Left cardiac atrium (tissue), 4 donors: ENCODE measurements at regions not wholly inside any gene's neighbourhood (a gene's known extent, or its start where the extent isn't known, plus 50 kb on each side); places are given as distances from the start of the nearest gene placed in this dataset.
A peak's percentile ranks its signal among the peaks of the same experiment; 100 is the strongest.
"Not testable (repeated sequence)": the region's sequence is repeated elsewhere in the genome, so short reads cannot be mapped to it uniquely, and the experiment has no call there.

Source experiments
- ATAC-seq, 2 donors: fragments of 200-7000 bp; cut with Tn5 transposase; one replicate each; pipeline ENCODE4 v1.9.1; 2020; ENCODE audit warnings: mild to moderate bottlenecking in 2 of 2, moderate library complexity in 2 of 2
- DNase-seq: peaks from one replicate; pipeline ENCODE4 v3.0.0-alpha.2; 2020
- intact Hi-C, 2 donors: fragments of 100-400 bp; cut with DNase I; formaldehyde crosslinking; loops; one replicate each; pipeline versions ENCODE4 v1.14.1 to v1.15.1; 2022 to 2023
- donor health status: DM: no; HTN: yes; CAD: no.
- donor health status: DM: no; HTN: yes; CAD: no; lungs with severe emphysema.
- donor health status: DM: yes; HTN: yes; CAD: no.
- donor health status: Dilated cardiomyopathy.

DNA sequence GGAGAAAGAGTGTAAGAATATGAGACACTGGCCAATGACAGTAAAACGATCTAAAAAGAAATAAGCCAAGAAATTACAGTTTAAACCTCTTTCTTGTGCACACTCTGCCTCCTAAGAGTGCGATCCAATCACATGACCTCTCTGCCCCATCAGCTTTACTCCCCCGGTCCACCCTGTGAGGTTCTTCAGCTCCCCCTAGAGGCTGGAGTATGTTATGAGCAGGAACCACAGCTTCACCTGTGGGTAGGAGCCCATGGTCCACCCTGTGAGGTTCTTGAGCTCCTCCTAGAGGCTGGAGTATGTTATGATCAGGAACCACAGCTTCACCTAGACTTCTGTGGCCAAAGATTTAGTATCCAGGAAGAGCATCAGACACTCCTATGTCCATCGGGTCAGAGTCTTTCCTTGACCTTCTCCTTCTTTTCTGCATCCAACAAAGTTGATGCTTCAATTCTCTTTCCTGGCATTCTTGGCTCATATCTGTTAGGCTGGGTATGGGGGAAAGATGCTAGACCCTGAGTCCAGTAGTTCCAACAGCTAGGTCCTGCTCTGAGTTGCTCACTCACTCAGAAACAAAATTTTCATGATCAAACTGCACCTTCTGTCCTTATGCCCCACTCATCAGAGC is 164.0 kb downstream of the MINAR1 start:
- DNase-seq (peak; percentile 29), ATAC-seq (peak; percentile 77 to 82)
- intact Hi-C loops = loop anchor here in 1 of 2 donors (10.0 kb wide), 1 partner anchor 211 kb away; no protein-coding TSS in a partner anchor

DNA sequence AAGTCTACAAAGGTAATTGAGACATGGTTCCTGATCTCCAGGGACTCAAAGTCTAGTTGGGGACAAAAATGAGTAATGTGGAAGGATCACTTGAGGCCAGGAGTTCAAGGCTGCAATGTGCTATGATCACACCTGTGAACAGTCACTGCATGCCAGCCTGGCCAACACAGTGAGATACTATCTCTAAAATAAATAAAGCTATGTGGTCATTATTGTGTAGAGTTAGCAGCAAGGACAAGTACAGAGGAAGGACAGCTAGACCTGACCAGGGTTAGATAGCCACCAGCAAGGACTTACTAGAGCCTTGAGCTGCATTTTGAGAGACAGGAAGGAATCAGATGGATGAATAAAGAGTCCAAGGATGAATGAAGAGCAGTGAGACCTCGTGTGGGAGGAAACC is 166.5 kb downstream of the MINAR1 start:
- ATAC-seq (no peak), DNase-seq (no peak)
- intact Hi-C loops = loop anchor here in 1 of 2 donors (10.0 kb wide), 1 partner anchor 214 kb away; no protein-coding TSS in a partner anchor

DNA sequence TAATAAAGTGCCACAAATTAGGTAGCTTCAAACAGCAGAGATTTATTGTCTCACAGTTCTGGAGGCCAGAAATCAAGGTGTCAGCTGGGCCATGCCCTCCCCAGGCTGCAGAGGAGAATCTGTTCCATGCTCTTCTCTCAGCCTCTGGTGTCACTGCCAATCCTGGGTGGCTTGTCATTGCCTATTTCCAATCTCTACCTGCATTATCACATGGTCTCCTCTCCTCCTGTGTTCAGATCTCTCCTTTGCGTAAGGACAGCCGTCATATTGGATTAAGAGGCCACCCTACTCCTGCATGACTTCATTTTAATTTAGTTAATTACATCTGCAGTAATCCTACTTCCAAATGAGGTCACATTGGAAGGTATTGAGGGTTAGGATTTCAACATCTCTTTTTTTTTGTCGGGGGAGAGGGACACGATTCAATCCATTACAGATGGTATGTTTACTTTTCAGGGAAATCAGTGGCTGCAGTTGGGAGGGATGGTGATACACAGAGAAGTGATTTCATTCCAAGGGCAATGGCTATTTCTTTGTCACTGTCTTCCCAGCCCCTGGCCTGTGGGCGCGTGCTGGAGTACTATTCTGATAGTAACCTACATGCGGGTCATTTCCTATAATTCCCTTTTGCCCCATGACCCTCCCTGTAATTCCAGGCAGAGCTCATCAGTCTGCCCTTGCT is 169.4 kb downstream of the MINAR1 start:
- no peak for ATAC-seq
- intact Hi-C loops = no loop called here
- DNase-seq = no peak

DNA sequence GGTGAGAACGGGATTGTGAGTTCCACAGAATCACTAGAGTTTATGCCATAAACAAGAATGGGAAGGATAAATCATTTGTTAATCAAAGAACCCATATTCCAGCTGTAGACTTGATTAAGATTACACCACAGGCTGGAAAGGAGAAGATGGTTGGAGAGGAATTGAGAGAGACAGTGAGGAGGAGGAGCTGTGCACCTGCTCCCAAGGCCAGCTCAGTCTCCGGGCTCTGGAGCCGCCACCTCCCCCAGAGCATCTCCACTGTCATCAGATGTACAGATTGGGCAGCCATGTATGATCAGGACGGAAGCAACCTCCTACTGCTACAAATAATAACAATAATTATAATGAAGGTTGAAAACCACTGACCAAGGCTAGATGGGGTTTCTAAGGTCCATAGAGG is 170.0 kb downstream of the MINAR1 start:
- no peak for ATAC-seq
- no peak for DNase-seq
- intact Hi-C loops = no loop called here

DNA sequence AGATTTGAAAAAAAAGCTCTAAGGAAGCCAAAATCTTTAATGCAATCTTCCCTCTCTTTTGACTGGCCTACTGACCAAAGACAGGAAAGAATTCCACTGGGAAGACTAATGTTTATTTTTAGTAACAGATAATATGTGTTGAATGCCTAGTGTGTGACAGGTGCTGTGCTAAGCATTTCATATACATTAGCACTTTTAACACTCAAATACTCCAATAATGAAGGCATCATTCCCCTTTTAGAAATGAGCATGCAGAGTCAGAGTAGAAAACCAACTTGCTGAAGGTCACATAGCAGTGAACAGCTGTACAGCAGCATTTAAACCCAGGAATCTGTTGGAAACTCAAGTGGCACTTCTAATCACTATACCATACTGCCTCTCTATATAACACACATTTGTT is 170.6 kb downstream of the MINAR1 start:
- intact Hi-C loops = no loop called here
- no peak for DNase-seq
- ATAC-seq = no peak

DNA sequence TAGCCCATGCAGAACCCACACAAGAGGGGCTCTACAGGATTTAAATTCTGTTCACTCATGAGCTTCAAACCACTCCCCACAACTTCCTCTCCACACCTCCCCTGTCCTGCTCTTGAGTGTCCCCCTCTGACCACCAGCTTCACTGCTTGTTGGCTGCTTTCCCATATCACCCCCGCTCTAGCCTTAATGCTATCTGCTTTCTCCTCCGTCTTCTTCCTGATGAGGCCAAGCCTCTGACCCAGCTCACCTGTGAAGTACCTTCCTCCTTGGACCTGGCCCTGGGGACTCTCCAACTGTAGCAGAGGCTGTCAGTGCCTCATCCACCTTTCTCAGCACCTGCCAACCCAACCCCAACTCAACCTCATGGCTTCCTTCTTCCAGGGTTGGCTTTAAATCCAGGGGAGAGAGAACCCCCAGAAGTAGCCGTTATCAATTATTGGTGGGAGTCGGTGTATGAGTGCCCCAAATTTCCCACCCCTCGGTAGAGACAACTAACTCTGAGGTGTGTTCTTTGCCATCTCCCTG is 174.8 kb downstream of the MINAR1 start:
- intact Hi-C loops = no loop called here
- DNase-seq (no peak), ATAC-seq (no peak)

DNA sequence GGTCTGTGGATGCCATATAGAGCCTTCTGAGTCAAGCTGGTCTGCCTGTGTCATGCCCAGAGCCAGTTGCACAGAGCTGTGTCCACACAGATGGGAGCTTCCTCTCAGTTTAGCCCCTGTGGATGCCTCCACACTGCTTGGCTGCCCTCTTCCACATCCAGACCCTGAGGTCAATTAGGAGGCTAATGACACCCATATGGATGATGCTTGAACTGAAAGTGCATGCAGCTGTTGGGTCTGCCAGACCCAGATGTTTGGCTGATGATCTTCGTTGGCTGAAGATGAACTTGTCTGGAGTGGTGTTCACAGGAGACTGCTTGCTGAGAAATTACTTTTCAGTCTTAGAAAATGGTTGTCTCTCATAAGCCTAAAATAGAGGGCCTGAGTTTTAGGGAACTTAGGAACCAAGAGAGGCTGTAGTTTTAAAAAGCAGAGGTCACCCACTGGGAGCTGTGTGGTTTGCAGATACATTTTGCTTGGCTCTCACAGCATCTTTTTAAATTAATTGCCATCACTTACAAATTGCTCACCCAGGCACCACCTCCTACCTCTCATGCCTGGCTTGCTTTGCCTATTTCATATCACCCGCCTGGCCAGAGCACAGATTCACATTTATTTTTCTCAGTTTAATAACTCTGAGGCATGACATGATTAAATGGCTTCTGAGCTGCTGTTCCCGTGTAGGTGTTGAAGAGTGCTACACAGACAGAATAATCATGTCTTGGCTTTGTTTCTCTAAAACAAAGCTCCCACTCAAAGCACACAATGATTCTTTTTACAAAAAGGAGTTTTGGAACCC is 176.1 kb downstream of the MINAR1 start:
- intact Hi-C loops = no loop called here
- DNase-seq (no peak), ATAC-seq (no peak)

DNA sequence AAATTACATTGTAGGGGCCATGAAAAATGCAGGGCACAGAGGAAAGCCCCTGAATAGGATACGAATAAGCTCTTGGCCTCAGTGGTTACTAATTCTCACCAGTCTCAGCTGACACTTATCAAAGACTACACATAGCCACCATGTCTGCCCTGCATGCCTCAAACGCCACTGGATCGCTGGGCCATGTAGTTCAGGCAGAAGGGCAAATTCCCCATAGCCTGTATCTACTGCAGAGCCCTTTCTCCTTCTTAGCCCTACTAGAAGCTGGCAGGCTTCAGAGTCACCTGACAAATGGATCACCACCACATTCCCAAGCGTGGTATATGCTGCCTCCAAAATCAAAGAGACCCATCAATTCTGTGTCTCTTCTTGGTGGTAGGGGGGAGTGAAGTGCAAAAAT is 177.4 kb downstream of the MINAR1 start:
- ATAC-seq (no peak), DNase-seq (no peak)
- intact Hi-C loops = no loop called here

DNA sequence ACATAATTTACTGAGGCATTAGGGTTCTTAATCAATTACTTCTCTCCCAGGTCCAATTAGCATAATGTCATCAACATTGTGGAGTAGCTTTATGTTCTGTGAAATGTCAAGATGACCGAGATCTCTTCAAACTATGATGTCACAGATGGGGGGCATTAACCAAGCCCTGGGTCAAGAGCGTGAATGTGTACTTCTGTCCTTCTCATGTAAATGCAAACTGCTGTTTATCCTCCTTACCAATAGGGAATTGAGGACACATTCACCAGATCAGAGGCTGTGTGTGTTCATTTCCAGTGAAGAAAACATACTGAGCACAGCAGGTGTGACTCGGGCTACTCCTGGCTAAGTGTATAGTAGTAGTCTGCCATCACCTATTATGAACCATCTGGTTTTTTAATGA is 177.9 kb downstream of the MINAR1 start:
- intact Hi-C loops = no loop called here
- ATAC-seq (no peak), DNase-seq (no peak)

DNA sequence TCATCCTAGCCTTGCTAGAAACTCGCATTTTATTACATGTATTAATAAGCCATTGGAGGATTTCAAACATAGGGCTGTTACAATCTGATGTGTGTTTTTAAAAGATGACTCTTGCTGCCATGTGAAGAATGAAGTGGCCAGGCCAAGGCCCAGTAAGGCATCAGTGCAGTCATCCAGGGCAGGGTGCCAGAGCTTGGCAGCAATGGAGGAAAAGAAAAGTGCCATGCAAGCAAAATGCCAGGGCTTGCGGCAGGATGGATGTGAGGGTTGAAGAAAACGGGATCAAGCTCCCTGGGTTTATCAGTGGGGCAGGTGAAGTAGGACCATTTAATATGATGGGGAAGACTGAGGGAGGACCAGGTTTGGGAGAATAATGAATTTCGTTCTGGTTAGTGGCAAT is 183.6 kb downstream of the MINAR1 start:
- intact Hi-C loops = no loop called here
- DNase-seq (no peak), ATAC-seq (no peak)

DNA sequence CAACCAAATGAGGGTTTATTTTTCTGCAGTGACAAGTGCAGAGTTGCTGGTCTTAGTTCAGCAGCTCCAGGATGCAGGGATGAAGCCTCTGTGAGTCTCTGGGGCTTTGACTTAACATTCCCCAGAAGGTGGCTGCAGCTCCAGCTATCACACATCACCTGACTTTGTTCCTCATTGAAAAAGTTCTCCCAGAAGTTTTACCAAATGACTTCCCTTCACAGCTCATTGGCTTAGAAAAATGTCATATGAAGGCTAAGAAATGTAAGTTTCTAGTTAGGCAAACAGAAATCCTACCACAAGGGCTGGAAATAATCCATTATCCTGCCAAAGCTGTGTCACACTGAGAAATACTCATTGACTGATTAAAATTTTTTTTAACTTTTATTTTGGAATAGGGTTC is 184.9 kb downstream of the MINAR1 start:
- intact Hi-C loops = no loop called here
- DNase-seq = no peak
- no peak for ATAC-seq

DNA sequence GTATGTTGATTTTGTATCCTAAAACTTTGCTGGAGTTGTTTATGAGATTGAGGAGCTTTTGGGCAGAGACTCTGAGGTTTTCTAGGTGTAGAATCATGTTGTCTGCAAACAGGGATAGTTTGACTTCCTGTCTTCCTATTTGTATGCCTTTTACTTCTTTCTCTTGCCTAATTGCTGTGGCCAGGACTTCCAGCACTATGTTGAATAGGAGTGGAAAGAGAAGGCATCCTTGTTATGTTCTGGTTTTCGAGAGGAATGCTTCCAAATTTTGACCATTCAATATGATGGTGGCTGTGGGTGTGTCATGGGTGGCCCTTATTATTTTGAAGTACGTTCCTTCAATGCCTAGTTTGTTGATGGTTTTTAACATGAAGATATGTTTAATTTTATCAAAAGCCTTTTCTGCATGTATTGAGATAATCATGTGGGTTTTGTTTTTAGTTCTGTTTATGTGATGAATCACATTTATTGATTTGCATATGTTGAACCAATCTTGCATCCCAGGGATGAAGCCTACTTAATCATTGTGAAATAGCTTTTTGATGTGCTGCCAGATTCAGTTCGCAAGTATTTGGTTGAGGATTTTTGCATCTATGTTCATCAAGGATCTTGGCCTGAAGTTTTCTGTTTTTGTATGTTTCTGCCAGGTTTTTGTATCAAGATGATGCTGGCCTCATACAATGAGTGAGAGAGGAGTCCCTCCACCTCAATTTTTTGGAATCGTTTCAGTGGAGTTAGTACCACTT is 188.1 kb downstream of the MINAR1 start:
- intact Hi-C loops = no loop called here
- DNase-seq (no peak), ATAC-seq (no peak)

DNA sequence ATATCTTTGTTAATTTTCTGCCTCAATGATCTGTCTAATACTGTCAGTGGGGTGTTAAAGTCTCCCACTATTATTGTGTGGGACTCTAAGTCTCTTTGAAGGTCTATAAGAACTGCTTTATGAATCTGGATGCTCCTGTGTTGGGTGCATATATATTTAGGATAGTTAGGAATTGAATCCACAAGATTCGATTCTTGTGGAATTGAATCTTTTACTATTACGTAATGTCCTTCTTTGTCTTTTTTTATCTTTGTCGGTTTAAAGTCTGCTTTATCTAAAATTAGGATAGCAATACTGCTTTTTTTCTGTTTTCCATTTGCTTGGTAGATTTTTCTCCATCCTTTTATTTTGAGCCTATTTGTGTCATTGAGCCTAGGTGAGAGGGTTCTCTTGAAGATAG is 189.7 kb downstream of the MINAR1 start:
- intact Hi-C loops, ATAC-seq, DNase-seq: not testable (repeated sequence)

DNA sequence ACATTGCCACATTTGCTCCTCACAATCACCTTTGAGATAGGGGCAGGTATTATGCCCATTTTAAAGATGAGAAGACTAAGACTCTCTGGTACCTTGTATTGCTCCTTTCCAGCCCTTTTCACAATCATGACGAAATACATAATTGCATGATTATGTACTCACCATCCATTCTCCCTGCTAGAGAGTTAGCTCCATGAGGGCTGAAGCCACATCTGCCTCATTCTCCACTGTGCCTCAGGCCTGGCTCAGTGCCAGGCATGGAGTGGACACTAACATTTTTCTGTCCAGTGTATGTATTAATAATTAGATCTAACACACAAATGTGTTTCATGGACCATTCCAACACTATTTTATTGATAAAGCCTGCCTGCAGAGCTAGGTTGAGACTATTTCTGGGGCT is 191.4 kb downstream of the MINAR1 start:
- ATAC-seq (no peak), DNase-seq (no peak)
- intact Hi-C loops = no loop called here

DNA sequence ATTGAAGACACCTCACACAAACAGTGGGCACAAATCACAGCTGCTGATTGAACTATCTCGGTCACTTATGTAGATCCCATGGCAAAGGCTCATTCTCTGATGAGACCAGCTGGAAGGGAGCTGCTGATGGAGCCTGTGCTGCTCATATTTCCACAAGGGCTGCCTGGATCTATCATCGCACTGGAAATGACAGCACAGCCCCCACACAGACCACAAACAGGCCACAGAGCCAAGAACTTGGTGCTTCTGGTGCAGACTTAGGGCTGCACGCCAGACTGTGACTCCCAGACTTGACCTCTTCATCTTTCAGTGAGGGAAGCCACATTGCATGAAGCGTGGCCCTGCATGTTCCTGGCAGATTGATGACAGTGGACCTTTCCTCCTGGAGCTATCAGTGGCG is 197.6 kb downstream of the MINAR1 start:
- intact Hi-C loops = no loop called here
- ATAC-seq (peak; percentile 67 to 89), DNase-seq (peak; percentile 29)

DNA sequence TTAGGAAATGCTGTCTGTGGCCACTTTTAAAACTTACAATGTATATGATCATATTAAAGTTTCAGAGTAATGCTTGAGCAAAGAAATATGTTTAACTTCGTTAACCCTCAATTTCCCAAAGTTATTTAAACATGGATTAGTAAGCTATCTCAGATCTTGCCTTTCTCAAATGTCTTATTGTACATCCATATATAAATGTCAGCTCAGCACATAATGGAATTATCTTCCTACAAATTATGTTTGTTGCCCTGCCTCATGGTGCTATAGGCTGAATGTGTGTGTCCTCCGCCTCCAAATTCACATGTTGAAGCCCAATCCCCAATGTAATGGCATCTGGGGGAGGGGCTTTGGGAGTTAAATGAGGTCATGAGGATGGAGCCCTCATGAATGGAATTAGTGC is 200.3 kb downstream of the MINAR1 start:
- DNase-seq (no peak), ATAC-seq (no peak)
- intact Hi-C loops = no loop called here

DNA sequence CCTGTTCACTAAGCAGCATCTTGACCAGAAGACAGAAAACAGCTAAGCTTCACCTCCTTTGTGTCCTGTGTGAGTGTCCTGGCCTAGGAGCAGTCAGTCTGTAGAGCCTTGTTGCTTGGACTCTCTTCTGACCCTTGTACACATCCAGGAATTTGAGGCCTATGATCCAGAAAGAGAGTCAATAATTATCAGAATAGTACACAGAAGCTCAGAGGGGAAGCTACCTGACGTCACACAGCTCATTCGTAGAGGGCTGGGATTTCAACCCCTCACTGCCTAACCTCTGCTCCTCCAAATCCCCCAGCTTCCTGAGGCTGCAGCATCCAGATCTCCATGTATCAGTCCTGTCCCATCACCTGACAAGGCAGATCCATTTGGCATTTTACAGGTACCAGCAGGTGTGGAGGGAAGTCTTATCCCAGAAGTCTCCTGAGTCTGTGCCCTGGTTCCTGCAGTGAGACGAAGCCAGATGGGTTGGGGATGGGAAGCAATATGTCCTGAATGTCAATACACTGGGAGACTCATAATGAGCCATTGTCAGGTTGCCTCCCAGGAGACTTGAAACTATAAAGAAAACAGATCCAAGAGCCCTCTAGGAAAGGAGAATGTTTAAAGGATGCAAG is 203.1 kb downstream of the MINAR1 start:
- ATAC-seq (no peak), DNase-seq (no peak)
- intact Hi-C loops = no loop called here

DNA sequence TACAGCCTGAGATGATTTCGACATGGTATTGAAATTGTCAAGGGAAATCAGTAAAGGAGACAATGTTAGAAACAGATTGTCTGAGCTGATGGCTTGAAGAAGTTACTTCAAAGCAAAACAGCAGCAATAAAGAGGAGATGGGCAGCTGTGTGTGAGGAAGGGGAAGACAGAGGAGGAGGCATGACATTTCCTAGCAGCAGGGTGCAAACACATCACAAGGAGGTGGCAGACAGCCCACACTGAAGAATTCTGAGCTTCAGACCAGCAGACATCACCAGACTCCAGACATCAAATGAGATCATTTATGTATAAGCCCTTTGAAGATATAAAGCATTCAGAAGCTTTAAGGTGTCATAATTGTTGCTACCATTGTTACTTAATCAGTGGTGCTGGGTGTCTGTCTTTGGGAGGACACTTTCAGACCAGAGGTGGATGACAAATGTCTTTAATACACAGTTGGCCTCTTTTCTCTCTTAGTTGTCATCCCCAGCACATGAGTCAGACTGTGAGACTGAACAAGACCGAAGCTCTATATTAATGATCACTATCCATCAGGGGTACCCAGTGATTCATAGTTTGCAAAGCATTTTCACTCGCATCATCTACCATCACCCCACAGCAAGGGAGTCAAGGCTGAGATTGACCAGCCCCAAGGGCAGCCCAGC is 203.9 kb downstream of the MINAR1 start:
- intact Hi-C loops = no loop called here
- ATAC-seq (no peak), DNase-seq (no peak)

DNA sequence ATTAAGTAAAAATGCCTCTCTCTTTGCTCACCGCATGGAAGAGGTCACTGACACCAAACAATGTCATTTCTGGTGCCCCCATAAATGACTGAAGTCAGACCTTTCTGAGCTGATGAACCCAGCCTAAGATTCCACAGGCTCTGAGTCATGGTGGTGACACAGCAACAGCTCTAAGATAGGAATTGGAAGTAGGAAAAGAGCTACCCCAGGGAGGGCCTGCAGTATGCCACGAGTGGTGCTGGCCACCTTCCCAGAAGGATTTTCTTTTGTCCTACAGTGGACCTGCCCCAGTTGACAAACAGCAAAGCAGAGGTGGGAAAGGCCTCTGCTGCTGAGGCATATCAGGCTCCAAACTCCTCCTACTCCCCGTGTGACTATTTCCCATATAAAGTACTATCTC is 208.1 kb downstream of the MINAR1 start:
- DNase-seq = peak; percentile 40
- intact Hi-C loops = no loop called here
- peak; percentile 73 to 93 for ATAC-seq
